OCI-LY7 (cell line): ENCODE measurements at regions not wholly inside any gene's neighbourhood (a gene's known extent, or its start where the extent isn't known, plus 50 kb on each side); places are given as distances from the start of the nearest gene placed in this dataset.
"Not testable (repeated sequence)": the region's sequence is repeated elsewhere in the genome, so short reads cannot be mapped to it uniquely, and the experiment has no call there.

Source experiments
- BruUV-seq: library from RNA; stranded (reverse); fragments of 400-500 nt; replicated peaks from 2 replicates; lab custom pipeline; 2021; lab: Mats Ljungman, UMichigan
- CTCF ChIA-PET: fragments of 300-600 bp; sonication (Branson Sonifier 250); formaldehyde crosslinking; loops from one replicate; lab custom pipeline; 2022; ENCODE audit warnings: antibody characterized with exemption; ENCODE audit not compliant: unreplicated experiment; lab: Charles Lee
- POLR2A ChIA-PET: fragments of 300-600 bp; sonication (Branson Sonifier 250); formaldehyde crosslinking; loops from one replicate; lab custom pipeline; 2022; ENCODE audit warnings: antibody characterized with exemption; lab: Charles Lee
- DNase-seq: peaks from one replicate; pipeline ENCODE4 v3.0.0-alpha.2; 2015; ENCODE audit warnings: low spot score
- H2AFZ ChIP-seq: fragments of 200-600 bp; sonication (generic), shearing (Covaris generic); 2 replicates; pipeline ENCODE4 v1.6.1; 2014; ENCODE audit warnings: mild to moderate bottlenecking, antibody characterized with exemption, low read length, moderate library complexity
- H3K27ac ChIP-seq: fragments of 200-600 bp; sonication (generic); 2 replicates; pipeline ENCODE4 v1.5.1; 2014; ENCODE audit warnings: mixed run types, low read depth, mild to moderate bottlenecking, moderate library complexity, low read length, inconsistent platforms; ENCODE audit not compliant: poor library complexity, severe bottlenecking
- H3K36me3 ChIP-seq: fragments of 200-600 bp; sonication (generic); 2 replicates; pipeline ENCODE4 v1.6.1; 2014; ENCODE audit warnings: mild to moderate bottlenecking, antibody characterized with exemption, low read length, moderate library complexity, mixed read lengths; ENCODE audit not compliant: insufficient read depth
- H3K4me1 ChIP-seq: fragments of 200-600 bp; sonication (generic); 2 replicates; pipeline ENCODE4 v1.5.1; 2014; ENCODE audit warnings: mild to moderate bottlenecking, low read length; ENCODE audit not compliant: insufficient read depth, poor library complexity, severe bottlenecking
- H3K4me2 ChIP-seq: fragments of 200-600 bp; sonication (generic); 2 replicates; pipeline ENCODE4 v1.6.1; 2014; ENCODE audit warnings: mild to moderate bottlenecking, low read length
- H3K4me3 ChIP-seq: fragments of 200-600 bp; sonication (generic); 2 replicates; pipeline ENCODE4 v1.5.1; 2014; ENCODE audit warnings: mild to moderate bottlenecking, low read depth, low read length; ENCODE audit not compliant: poor library complexity, severe bottlenecking
- H3K79me2 ChIP-seq: fragments of 200-600 bp; sonication (generic); 2 replicates; pipeline ENCODE4 v1.6.1; 2016; ENCODE audit warnings: low read depth, mild to moderate bottlenecking, low read length, moderate library complexity, mixed read lengths; ENCODE audit not compliant: insufficient read depth
- H3K9me2 ChIP-seq: fragments of 200-600 bp; sonication (generic); 2 replicates; pipeline ENCODE4 v1.6.1; 2016; ENCODE audit warnings: mild to moderate bottlenecking, low read length, mixed read lengths; ENCODE audit not compliant: insufficient read depth
- H3K9me3 ChIP-seq: fragments of 200-600 bp; sonication (generic); 2 replicates; pipeline ENCODE4 v1.6.1; 2014; ENCODE audit warnings: mild to moderate bottlenecking, mixed run types, low read length, mixed read lengths
- H4K20me1 ChIP-seq: fragments of 200-600 bp; sonication (generic); 2 replicates; pipeline ENCODE4 v1.6.1; 2014; ENCODE audit warnings: mild to moderate bottlenecking, antibody characterized with exemption, low read length, moderate library complexity, mixed read lengths; ENCODE audit not compliant: insufficient read depth
- EZH2phosphoT487 ChIP-seq: fragments of 200-600 bp; sonication (generic); IDR thresholded peaks from 2 replicates; pipeline ENCODE4 v1.6.1; 2018; ENCODE audit warnings: low read depth, borderline replicate concordance, mild to moderate bottlenecking, mixed run types, antibody characterized with exemption, low read length, moderate library complexity, mixed read lengths
- intact Hi-C: fragments of 100-400 bp; cut with micrococcal nuclease; formaldehyde crosslinking; loops from one replicate; pipeline ENCODE4 v1.10.0; 2022; ENCODE audit not compliant: unreplicated experiment
- TF ChIP-seq, protein P1 (sequence below): fragments of 200-600 bp; sonication (generic); conservative IDR thresholded peaks from 2 replicates; pipeline ENCODE4 v1.5.1; 2014; ENCODE audit warnings: mild to moderate bottlenecking, antibody characterized with exemption, low read length, moderate library complexity, mixed read lengths

DNA sequence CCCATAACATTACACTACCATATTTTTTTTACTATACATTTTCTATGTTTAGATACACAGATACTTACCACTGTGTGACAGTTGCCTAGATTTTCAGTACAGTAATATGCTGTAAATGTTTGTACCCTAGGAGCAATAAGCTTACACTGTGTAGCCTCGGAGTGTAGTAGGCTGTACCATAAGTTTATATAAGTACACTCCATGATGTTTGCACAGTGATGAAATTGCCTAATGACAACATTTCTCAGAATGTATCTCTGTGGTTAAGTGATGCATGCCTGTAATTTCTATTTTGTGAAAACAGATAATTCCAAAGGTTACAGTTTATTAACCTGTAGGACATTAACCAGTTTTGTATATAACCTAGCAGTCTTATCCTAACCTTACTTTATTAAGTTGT, 128.1 kb upstream of the RBMS1 start:
- Histone ChIP-seq H3K79me2 (no peaks in the 10 kb centered on the region), H3K36me3 (no peaks in the 10 kb centered on the region), H3K4me1 (no peaks in the 10 kb centered on the region), H3K9me3 (no peaks in the 10 kb centered on the region), H3K9me2 (no peaks in the 10 kb centered on the region), H3K4me3 (no peak overlapping the region), H4K20me1 (no peaks in the 10 kb centered on the region), H2AFZ (no peak overlapping the region), H3K4me2 (no peak overlapping the region), H3K27ac (no peak overlapping the region)
- ChIA-PET CTCF (no interaction called here), POLR2A (interaction anchor here (0.8 kb wide), 1 partner anchor 9 kb away, joined by 3 read pairs; no protein-coding TSS in a partner anchor)
- no peak for DNase-seq
- intact Hi-C loops: no loop called here
- TF ChIP-seq EZH2phosphoT487: no peak
- no TSS peak for BruUV-seq

GRCh38 chr2:160628020-160628637, 134.5 kb upstream of the RBMS1 start:
- POLR2A ChIA-PET: interaction anchor here (0.6 kb wide), 1 partner anchor 15 kb away, joined by 3 read pairs; no protein-coding TSS in a partner anchor
- H2AFZ ChIP-seq, DNase-seq, H4K20me1 ChIP-seq, H3K9me2 ChIP-seq, H3K4me2 ChIP-seq, H3K79me2 ChIP-seq, H3K4me1 ChIP-seq, CTCF ChIA-PET, H3K36me3 ChIP-seq, H3K4me3 ChIP-seq, BruUV-seq, H3K9me3 ChIP-seq, H3K27ac ChIP-seq, intact Hi-C loops: not testable (repeated sequence)

- H3K4me2 ChIP-seq: no peak overlapping the region
- intact Hi-C loops: no loop called here
- no peaks in the 10 kb centered on the region for H3K36me3 ChIP-seq
- POLR2A ChIA-PET: no interaction called here
- H3K27ac ChIP-seq: no peak overlapping the region
- no peak overlapping the region for H2AFZ ChIP-seq
- no peak for TF ChIP-seq EZH2phosphoT487
- TF ChIP-seq, protein P1, sequence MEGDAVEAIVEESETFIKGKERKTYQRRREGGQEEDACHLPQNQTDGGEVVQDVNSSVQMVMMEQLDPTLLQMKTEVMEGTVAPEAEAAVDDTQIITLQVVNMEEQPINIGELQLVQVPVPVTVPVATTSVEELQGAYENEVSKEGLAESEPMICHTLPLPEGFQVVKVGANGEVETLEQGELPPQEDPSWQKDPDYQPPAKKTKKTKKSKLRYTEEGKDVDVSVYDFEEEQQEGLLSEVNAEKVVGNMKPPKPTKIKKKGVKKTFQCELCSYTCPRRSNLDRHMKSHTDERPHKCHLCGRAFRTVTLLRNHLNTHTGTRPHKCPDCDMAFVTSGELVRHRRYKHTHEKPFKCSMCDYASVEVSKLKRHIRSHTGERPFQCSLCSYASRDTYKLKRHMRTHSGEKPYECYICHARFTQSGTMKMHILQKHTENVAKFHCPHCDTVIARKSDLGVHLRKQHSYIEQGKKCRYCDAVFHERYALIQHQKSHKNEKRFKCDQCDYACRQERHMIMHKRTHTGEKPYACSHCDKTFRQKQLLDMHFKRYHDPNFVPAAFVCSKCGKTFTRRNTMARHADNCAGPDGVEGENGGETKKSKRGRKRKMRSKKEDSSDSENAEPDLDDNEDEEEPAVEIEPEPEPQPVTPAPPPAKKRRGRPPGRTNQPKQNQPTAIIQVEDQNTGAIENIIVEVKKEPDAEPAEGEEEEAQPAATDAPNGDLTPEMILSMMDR: no peak
- CTCF ChIA-PET: no interaction called here
- H4K20me1 ChIP-seq: no peaks in the 10 kb centered on the region
- no peak overlapping the region for H3K4me3 ChIP-seq
- no peaks in the 10 kb centered on the region for H3K79me2 ChIP-seq
- no peak for DNase-seq
- H3K4me1 ChIP-seq: no peaks in the 10 kb centered on the region
- H3K9me3 ChIP-seq: no peaks in the 10 kb centered on the region
- no peaks in the 10 kb centered on the region for H3K9me2 ChIP-seq
- BruUV-seq: no TSS peak
These were observed 135.2 kb upstream of the RBMS1 start for GRCh38 chr2:160628811-160629210.
